ENCODE measurements at regions not wholly inside any gene's neighbourhood (a gene's known extent, or its start where the extent isn't known, plus 50 kb on each side); places are given as distances from the start of the nearest gene placed in this dataset.
A peak's percentile ranks its signal among the peaks of the same experiment; 100 is the strongest.

- peak; percentile 42 for DNase-seq (ENCODE audit: low read depth)
- H3K4me3 ChIP-seq (ENCODE audit: low read depth, low read length): no peak overlapping the region
- in situ Hi-C loops (cut with HindIII; ENCODE audit: low sequenced_read_pairs): loop anchor here (25.0 kb wide), 1 partner anchor 624 kb away; no protein-coding TSS in a partner anchor
- no peak for TF ChIP-seq CTCF (IDR thresholded peaks at IDR 0.05; ENCODE audit: low read depth, low read length, missing control alignments)
Observed at GRCh38 chr4:85113706-85114105, 147.2 kb upstream of the WDFY3 start.

GRCh38 chr4:85114526-85114925 lies 148.0 kb upstream of the WDFY3 start:
- no peak for DNase-seq (ENCODE audit: low read depth)
- in situ Hi-C loops (cut with HindIII; ENCODE audit: low sequenced_read_pairs): loop anchor here (25.0 kb wide), 1 partner anchor 623 kb away; no protein-coding TSS in a partner anchor
- H3K4me3 ChIP-seq (ENCODE audit: low read depth, low read length): no peak overlapping the region
- TF ChIP-seq CTCF (IDR thresholded peaks at IDR 0.05; ENCODE audit: low read depth, low read length, missing control alignments): no peak

- in situ Hi-C loops (cut with HindIII; ENCODE audit: low sequenced_read_pairs): loop anchor here (25.0 kb wide), 1 partner anchor 621 kb away; no protein-coding TSS in a partner anchor
- H3K4me3 ChIP-seq (ENCODE audit: low read depth, low read length): no peak overlapping the region
- no peak for DNase-seq (ENCODE audit: low read depth)
- no peak for TF ChIP-seq CTCF (IDR thresholded peaks at IDR 0.05; ENCODE audit: low read depth, low read length, missing control alignments)
Observed at GRCh38 chr4:85116008-85116407, 149.5 kb upstream of the WDFY3 start.

- no peak for TF ChIP-seq CTCF (IDR thresholded peaks at IDR 0.05; ENCODE audit: low read depth, low read length, missing control alignments)
- no peak overlapping the region for H3K4me3 ChIP-seq (ENCODE audit: low read depth, low read length)
- in situ Hi-C loops (cut with HindIII; ENCODE audit: low sequenced_read_pairs): no loop called here
- no peak for DNase-seq (ENCODE audit: low read depth)
Observed at GRCh38 chr4:85125688-85126087, 159.2 kb upstream of the WDFY3 start.

GRCh38 chr4:85126991-85127591 lies 160.6 kb upstream of the WDFY3 start:
- TF ChIP-seq CTCF (IDR thresholded peaks at IDR 0.05; ENCODE audit: low read depth, low read length, missing control alignments): no peak
- in situ Hi-C loops (cut with HindIII; ENCODE audit: low sequenced_read_pairs): no loop called here
- DNase-seq (ENCODE audit: low read depth): no peak

GRCh38 chr4:85127653-85128052 lies 161.2 kb upstream of the WDFY3 start:
- in situ Hi-C loops (cut with HindIII; ENCODE audit: low sequenced_read_pairs): no loop called here
- no peak for DNase-seq (ENCODE audit: low read depth)
- TF ChIP-seq CTCF (IDR thresholded peaks at IDR 0.05; ENCODE audit: low read depth, low read length, missing control alignments): peak; percentile 66
- H3K4me3 ChIP-seq (ENCODE audit: low read depth, low read length): no peak overlapping the region

More at GRCh38 chr4:85126991-85127591, 160.6 kb upstream of the WDFY3 start:
- no peak overlapping the region for H3K4me3 ChIP-seq (ENCODE audit: low read depth, low read length)
